T-helper 1 cell treated with Interleukin-12 subunit alpha and Interleukin-12 subunit beta and Interleukin-4 antibody, amounts not matched to agents 30 μg/mL and 1 μg/mL, for 36 hours (primary cell): ENCODE measurements at regions not wholly inside any gene's neighbourhood (a gene's known extent, or its start where the extent isn't known, plus 50 kb on each side); places are given as distances from the start of the nearest gene placed in this dataset.

Source experiments
- H3K27ac Mint-ChIP-seq: one replicate; pipeline ENCODE4 v1.8.0; 2021; ENCODE audit warnings: mild to moderate bottlenecking, mixed read lengths
- H3K27me3 Mint-ChIP-seq: one replicate; pipeline ENCODE4 v1.8.0; 2021; ENCODE audit warnings: low read depth, mixed read lengths
- H3K36me3 Mint-ChIP-seq: one replicate; pipeline ENCODE4 v1.8.0; 2021; ENCODE audit warnings: low read depth, mixed read lengths
- H3K4me1 Mint-ChIP-seq: one replicate; pipeline ENCODE4 v1.8.0; 2021; ENCODE audit warnings: low read depth, mixed read lengths
- H3K4me3 Mint-ChIP-seq: one replicate; pipeline ENCODE4 v1.8.0; 2021; ENCODE audit warnings: mild to moderate bottlenecking, moderate library complexity, mixed read lengths
- H3K9me3 Mint-ChIP-seq: one replicate; pipeline ENCODE4 v1.8.0; 2021; ENCODE audit warnings: mixed read lengths

GRCh38 chr4:179871726-179872125 is 2371.5 kb upstream of the TENM3 start:
- Mint-ChIP-seq H3K4me1 (no peaks in the 10 kb centered on the region), H3K27ac (no peak overlapping the region), H3K9me3 (no peaks in the 10 kb centered on the region), H3K4me3 (no peak overlapping the region), H3K36me3 (no peaks in the 10 kb centered on the region), H3K27me3 (no peaks in the 10 kb centered on the region)

GRCh38 chr4:179872755-179873154 is 2370.4 kb upstream of the TENM3 start:
- Mint-ChIP-seq H3K36me3 (no peaks in the 10 kb centered on the region), H3K4me3 (no peak overlapping the region), H3K9me3 (peaks cover 5% of the 10 kb centered on the region), H3K4me1 (no peaks in the 10 kb centered on the region), H3K27ac (no peak overlapping the region), H3K27me3 (no peaks in the 10 kb centered on the region)

- Mint-ChIP-seq H3K27ac (no peak overlapping the region), H3K27me3 (no peaks in the 10 kb centered on the region), H3K4me1 (no peaks in the 10 kb centered on the region), H3K4me3 (no peak overlapping the region), H3K9me3 (peaks cover 6% of the 10 kb centered on the region), H3K36me3 (no peaks in the 10 kb centered on the region)
These were observed 2362.4 kb upstream of the TENM3 start for GRCh38 chr4:179880756-179881155.

GRCh38 chr4:179894066-179894778 is 2349.0 kb upstream of the TENM3 start:
- no peaks in the 10 kb centered on the region for H3K27me3 Mint-ChIP-seq
- no peak overlapping the region for H3K27ac Mint-ChIP-seq
- no peaks in the 10 kb centered on the region for H3K4me1 Mint-ChIP-seq
- H3K36me3 Mint-ChIP-seq: no peaks in the 10 kb centered on the region
- peaks cover 10% of the 10 kb centered on the region for H3K9me3 Mint-ChIP-seq
- no peak overlapping the region for H3K4me3 Mint-ChIP-seq

GRCh38 chr4:179919587-179919986 is 2323.6 kb upstream of the TENM3 start:
- no peaks in the 10 kb centered on the region for H3K27me3 Mint-ChIP-seq
- H3K36me3 Mint-ChIP-seq: no peaks in the 10 kb centered on the region
- H3K9me3 Mint-ChIP-seq: peaks cover 5% of the 10 kb centered on the region
- H3K27ac Mint-ChIP-seq: no peak overlapping the region
- no peak overlapping the region for H3K4me3 Mint-ChIP-seq
- no peaks in the 10 kb centered on the region for H3K4me1 Mint-ChIP-seq

- no peaks in the 10 kb centered on the region for H3K27me3 Mint-ChIP-seq
- no peaks in the 10 kb centered on the region for H3K36me3 Mint-ChIP-seq
- peaks cover 5% of the 10 kb centered on the region for H3K9me3 Mint-ChIP-seq
- H3K27ac Mint-ChIP-seq: no peak overlapping the region
- no peaks in the 10 kb centered on the region for H3K4me1 Mint-ChIP-seq
- no peak overlapping the region for H3K4me3 Mint-ChIP-seq
These were observed 2315.7 kb upstream of the TENM3 start for GRCh38 chr4:179927473-179927872.

- H3K4me1 Mint-ChIP-seq: no peaks in the 10 kb centered on the region
- no peaks in the 10 kb centered on the region for H3K36me3 Mint-ChIP-seq
- H3K27me3 Mint-ChIP-seq: no peaks in the 10 kb centered on the region
- no peak overlapping the region for H3K27ac Mint-ChIP-seq
- peaks cover 5% of the 10 kb centered on the region for H3K9me3 Mint-ChIP-seq
- H3K4me3 Mint-ChIP-seq: no peak overlapping the region
These were observed 2301.3 kb upstream of the TENM3 start for GRCh38 chr4:179941911-179942310.

GRCh38 chr4:179976777-179977176 is 2266.4 kb upstream of the TENM3 start:
- Mint-ChIP-seq H3K9me3 (peaks cover 10% of the 10 kb centered on the region), H3K4me1 (no peaks in the 10 kb centered on the region), H3K36me3 (no peaks in the 10 kb centered on the region), H3K27ac (no peak overlapping the region), H3K27me3 (no peaks in the 10 kb centered on the region), H3K4me3 (no peak overlapping the region)

GRCh38 chr4:179977378-179977777 is 2265.8 kb upstream of the TENM3 start:
- peaks cover 10% of the 10 kb centered on the region for H3K9me3 Mint-ChIP-seq
- H3K4me3 Mint-ChIP-seq: no peak overlapping the region
- H3K36me3 Mint-ChIP-seq: no peaks in the 10 kb centered on the region
- no peaks in the 10 kb centered on the region for H3K27me3 Mint-ChIP-seq
- H3K27ac Mint-ChIP-seq: no peak overlapping the region
- H3K4me1 Mint-ChIP-seq: no peaks in the 10 kb centered on the region

GRCh38 chr4:179981161-179981560 is 2262.0 kb upstream of the TENM3 start:
- no peak overlapping the region for H3K27ac Mint-ChIP-seq
- H3K4me3 Mint-ChIP-seq: no peak overlapping the region
- no peaks in the 10 kb centered on the region for H3K27me3 Mint-ChIP-seq
- no peaks in the 10 kb centered on the region for H3K36me3 Mint-ChIP-seq
- no peaks in the 10 kb centered on the region for H3K9me3 Mint-ChIP-seq
- no peaks in the 10 kb centered on the region for H3K4me1 Mint-ChIP-seq

- Mint-ChIP-seq H3K27ac (no peak overlapping the region), H3K36me3 (no peaks in the 10 kb centered on the region), H3K27me3 (no peaks in the 10 kb centered on the region), H3K4me1 (no peaks in the 10 kb centered on the region), H3K4me3 (no peak overlapping the region), H3K9me3 (peaks cover 11% of the 10 kb centered on the region)
These were observed 2253.2 kb upstream of the TENM3 start for GRCh38 chr4:179989975-179990374.

- no peak overlapping the region for H3K27ac Mint-ChIP-seq
- H3K4me1 Mint-ChIP-seq: no peaks in the 10 kb centered on the region
- no peaks in the 10 kb centered on the region for H3K27me3 Mint-ChIP-seq
These were observed 2233.9 kb upstream of the TENM3 start for GRCh38 chr4:180009316-180009715.

GRCh38 chr4:180028682-180029081 is 2214.5 kb upstream of the TENM3 start:
- no peaks in the 10 kb centered on the region for H3K27me3 Mint-ChIP-seq
- no peaks in the 10 kb centered on the region for H3K4me1 Mint-ChIP-seq
- no peak overlapping the region for H3K27ac Mint-ChIP-seq
- H3K9me3 Mint-ChIP-seq: no peaks in the 10 kb centered on the region
- no peaks in the 10 kb centered on the region for H3K36me3 Mint-ChIP-seq
- H3K4me3 Mint-ChIP-seq: no peak overlapping the region

More at GRCh38 chr4:180009316-180009715, 2233.9 kb upstream of the TENM3 start:
- H3K4me3 Mint-ChIP-seq: no peak overlapping the region
- no peaks in the 10 kb centered on the region for H3K36me3 Mint-ChIP-seq
- H3K9me3 Mint-ChIP-seq: no peaks in the 10 kb centered on the region

GRCh38 chr4:180031330-180031729 is 2211.9 kb upstream of the TENM3 start:
- Mint-ChIP-seq H3K4me3 (no peak overlapping the region), H3K4me1 (no peaks in the 10 kb centered on the region), H3K9me3 (no peaks in the 10 kb centered on the region), H3K36me3 (no peaks in the 10 kb centered on the region), H3K27ac (no peak overlapping the region), H3K27me3 (no peaks in the 10 kb centered on the region)

- H3K4me3 Mint-ChIP-seq: no peak overlapping the region
- H3K4me1 Mint-ChIP-seq: no peaks in the 10 kb centered on the region
- H3K9me3 Mint-ChIP-seq: no peaks in the 10 kb centered on the region
- no peaks in the 10 kb centered on the region for H3K27me3 Mint-ChIP-seq
- H3K36me3 Mint-ChIP-seq: no peaks in the 10 kb centered on the region
- H3K27ac Mint-ChIP-seq: no peak overlapping the region
These were observed 2201.6 kb upstream of the TENM3 start for GRCh38 chr4:180041576-180041975.

GRCh38 chr4:180052629-180053028 is 2190.6 kb upstream of the TENM3 start:
- peaks cover 3% of the 10 kb centered on the region for H3K4me1 Mint-ChIP-seq
- H3K27me3 Mint-ChIP-seq: peaks cover 14% of the 10 kb centered on the region
- no peaks in the 10 kb centered on the region for H3K9me3 Mint-ChIP-seq
- H3K36me3 Mint-ChIP-seq: no peaks in the 10 kb centered on the region
- no peak overlapping the region for H3K27ac Mint-ChIP-seq
- H3K4me3 Mint-ChIP-seq: no peak overlapping the region
